Mesendoderm (in vitro differentiated cells): ENCODE measurements at regions not wholly inside any gene's neighbourhood (a gene's known extent, or its start where the extent isn't known, plus 50 kb on each side); places are given as distances from the start of the nearest gene placed in this dataset.
A peak's percentile ranks its signal among the peaks of the same experiment; 100 is the strongest.

ENCODE experiments used
- DNase-seq: peaks from one replicate; pipeline ENCODE4 v3.0.0; 2013
- H2AK5ac ChIP-seq: 2 replicates; pipeline ENCODE4 v1.6.1; 2013; ENCODE audit warnings: low read length, inconsistent platforms
- H2BK120ac ChIP-seq: 2 replicates; pipeline ENCODE4 v1.6.1; 2013; ENCODE audit warnings: low read depth, mild to moderate bottlenecking, low read length, moderate library complexity, mixed read lengths
- H2BK15ac ChIP-seq: replicated peaks from 2 replicates; pipeline ENCODE4 v1.6.1; 2013; ENCODE audit warnings: low read depth, mild to moderate bottlenecking, moderate library complexity
- H2BK5ac ChIP-seq: 2 replicates; pipeline ENCODE4 v1.6.1; 2013; ENCODE audit warnings: low read length, inconsistent platforms
- H3K18ac ChIP-seq: 2 replicates; pipeline ENCODE4 v1.6.1; 2013; ENCODE audit warnings: mild to moderate bottlenecking, low read length, mixed read lengths
- H3K23ac ChIP-seq: one replicate; pipeline ENCODE4 v1.6.1; 2013; ENCODE audit warnings: low read length
- H3K27ac ChIP-seq: 2 replicates; pipeline ENCODE4 v1.5.1; 2013; ENCODE audit warnings: low read depth, mild to moderate bottlenecking, inconsistent platforms, low read length, moderate library complexity
- H3K27me3 ChIP-seq: 2 replicates; pipeline ENCODE4 v1.6.1; 2013; ENCODE audit warnings: low read length, control low read depth, mild to moderate bottlenecking, inconsistent platforms; ENCODE audit not compliant: insufficient read depth, poor library complexity
- H3K36me3 ChIP-seq: 2 replicates; pipeline ENCODE4 v1.6.1; 2013; ENCODE audit warnings: low read length, inconsistent platforms; ENCODE audit not compliant: control insufficient read depth, insufficient read depth
- H3K4ac ChIP-seq: one replicate; pipeline ENCODE4 v1.6.1; 2013; ENCODE audit warnings: low read depth, mild to moderate bottlenecking, low read length, moderate library complexity
- H3K4me1 ChIP-seq: 2 replicates; pipeline ENCODE4 v1.6.1; 2013; ENCODE audit warnings: low read depth, low read length, inconsistent platforms; ENCODE audit not compliant: control insufficient read depth
- H3K4me2 ChIP-seq: 2 replicates; pipeline ENCODE4 v1.6.1; 2013; ENCODE audit warnings: low read length
- H3K4me3 ChIP-seq: 2 replicates; pipeline ENCODE4 v1.5.1; 2013; ENCODE audit warnings: mild to moderate bottlenecking, low read length
- H3K56ac ChIP-seq: one replicate; pipeline ENCODE4 v1.6.1; 2013; ENCODE audit warnings: low read length
- H3K79me1 ChIP-seq: 2 replicates; pipeline ENCODE4 v1.6.1; 2013; ENCODE audit warnings: low read length, inconsistent platforms
- H3K79me2 ChIP-seq: 2 replicates; pipeline ENCODE4 v1.6.1; 2013; ENCODE audit warnings: mild to moderate bottlenecking, low read length; ENCODE audit not compliant: control insufficient read depth, insufficient read depth
- H3K9ac ChIP-seq: 2 replicates; pipeline ENCODE4 v1.6.1; 2013; ENCODE audit warnings: low read length, inconsistent platforms
- H4K5ac ChIP-seq: one replicate; pipeline ENCODE4 v1.6.1; 2013; ENCODE audit warnings: low read length
- H4K8ac ChIP-seq: one replicate; pipeline ENCODE4 v1.6.1; 2013; ENCODE audit warnings: low read depth, mild to moderate bottlenecking, control low read depth, low read length, moderate library complexity
- WGBS: extraction: QIAGEN DNeasy Blood & Tissue Kit; methylation state at CpG from one replicate; pipeline ENCODE4 v1.1.7; 2013; ENCODE audit warnings: low lambda C conversion rate, missing lambda C conversion rate; ENCODE audit not compliant: insufficient coverage; ENCODE audit errors: extremely low coverage; 5-methylcytosine and 5-hydroxymethylcytosine counted together

DNA sequence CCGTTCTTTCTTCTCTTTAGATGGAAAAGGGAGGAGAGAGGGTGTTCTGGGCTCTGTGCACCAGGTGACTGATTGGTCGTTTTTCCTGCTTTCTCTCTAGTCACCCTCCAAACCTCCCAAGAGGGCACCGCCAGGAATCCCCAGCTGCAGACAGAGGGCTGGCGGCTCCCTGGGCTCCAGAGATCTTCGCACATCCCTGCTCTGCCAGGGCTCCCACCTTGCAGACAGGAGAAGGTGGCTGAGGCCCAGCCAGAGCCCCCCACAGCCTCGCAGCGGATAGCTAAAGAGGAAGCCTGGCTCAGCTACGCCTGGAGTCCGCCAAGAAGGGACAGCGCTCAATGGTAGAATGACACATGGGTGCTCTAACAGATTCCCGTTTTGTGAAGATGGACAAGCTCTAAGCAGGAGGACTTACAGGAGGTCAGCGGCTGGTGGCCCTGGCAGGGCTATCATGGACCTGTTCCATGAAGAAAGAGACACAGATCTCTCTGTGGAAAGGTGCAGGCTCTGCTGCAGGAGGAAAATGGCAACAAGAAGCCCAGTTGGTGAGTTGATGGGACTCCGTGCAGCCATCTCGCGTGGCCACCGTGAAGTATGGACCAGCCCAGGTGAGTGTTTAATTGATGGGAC is 976.9 kb downstream of the BRD1 start:
- no peak overlapping the region for H2BK120ac ChIP-seq
- no peaks in the 10 kb centered on the region for H3K36me3 ChIP-seq
- H3K79me2 ChIP-seq = no peaks in the 10 kb centered on the region
- H4K5ac ChIP-seq = no peak overlapping the region
- no peak overlapping the region for H3K4me3 ChIP-seq
- no peaks in the 10 kb centered on the region for H3K79me1 ChIP-seq
- no peak overlapping the region for H2BK5ac ChIP-seq
- H3K23ac ChIP-seq = no peak overlapping the region
- H3K18ac ChIP-seq = no peak overlapping the region
- no peak overlapping the region for H3K9ac ChIP-seq
- no CpG with 5 or more reads among the region's 16 CpGs for WGBS
- H3K56ac ChIP-seq = no peak overlapping the region
- H2BK15ac ChIP-seq = no peak overlapping the region
- H3K4ac ChIP-seq = no peak overlapping the region
- no peak for DNase-seq
- no peak overlapping the region for H4K8ac ChIP-seq
- H2AK5ac ChIP-seq = no peak overlapping the region
- H3K4me2 ChIP-seq = no peak overlapping the region
- no peaks in the 10 kb centered on the region for H3K27me3 ChIP-seq
- no peak overlapping the region for H3K27ac ChIP-seq
- H3K4me1 ChIP-seq = no peaks in the 10 kb centered on the region

DNA sequence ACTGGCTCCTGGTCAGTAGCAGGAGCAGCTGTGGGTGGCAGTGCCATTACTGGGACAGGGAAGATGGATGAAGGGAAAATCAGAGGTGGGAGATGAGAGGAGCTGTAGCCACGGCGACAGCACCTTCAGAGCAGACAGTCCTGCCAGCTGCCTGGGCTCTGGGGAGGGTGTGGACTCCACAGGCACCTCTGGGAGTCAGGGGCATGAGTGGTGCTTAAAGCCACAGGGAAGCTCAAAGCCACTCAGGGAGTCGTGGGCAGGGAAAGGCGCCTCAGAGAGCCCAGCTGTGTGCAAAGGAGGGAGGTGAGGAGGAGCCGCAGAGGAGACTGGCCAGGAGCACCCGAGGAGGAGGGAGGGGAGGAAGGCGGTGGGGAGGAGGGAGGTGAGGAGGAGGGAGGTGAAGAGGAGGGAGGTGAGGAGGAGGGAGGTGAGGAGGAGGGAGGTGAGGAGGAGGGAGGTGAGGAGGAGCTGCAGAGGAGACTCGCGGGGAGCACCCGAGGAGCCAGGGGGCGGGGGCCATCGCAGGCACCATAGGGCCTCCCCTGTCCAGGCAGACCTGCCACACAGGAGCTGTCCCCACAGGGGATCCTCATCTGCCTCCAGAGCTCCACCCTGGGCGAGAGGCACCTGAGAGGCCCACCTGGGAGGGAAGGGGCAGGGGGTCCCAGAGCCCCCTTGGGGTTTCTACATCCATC is 977.6 kb downstream of the BRD1 start:
- DNase-seq = no peak
- Histone ChIP-seq H3K79me1 (no peaks in the 10 kb centered on the region), H3K4me1 (no peaks in the 10 kb centered on the region), H2AK5ac (no peak overlapping the region), H3K9ac (no peak overlapping the region), H3K56ac (no peak overlapping the region), H3K27ac (no peak overlapping the region), H3K4me2 (no peak overlapping the region), H2BK120ac (no peak overlapping the region), H4K8ac (no peak overlapping the region), H3K36me3 (no peaks in the 10 kb centered on the region), H2BK15ac (no peak overlapping the region), H2BK5ac (no peak overlapping the region), H3K23ac (no peak overlapping the region), H3K27me3 (no peaks in the 10 kb centered on the region), H3K4ac (no peak overlapping the region), H3K79me2 (no peaks in the 10 kb centered on the region), H4K5ac (no peak overlapping the region), H3K18ac (no peak overlapping the region), H3K4me3 (no peak overlapping the region)
- WGBS = no CpG with 5 or more reads among the region's 13 CpGs

DNA sequence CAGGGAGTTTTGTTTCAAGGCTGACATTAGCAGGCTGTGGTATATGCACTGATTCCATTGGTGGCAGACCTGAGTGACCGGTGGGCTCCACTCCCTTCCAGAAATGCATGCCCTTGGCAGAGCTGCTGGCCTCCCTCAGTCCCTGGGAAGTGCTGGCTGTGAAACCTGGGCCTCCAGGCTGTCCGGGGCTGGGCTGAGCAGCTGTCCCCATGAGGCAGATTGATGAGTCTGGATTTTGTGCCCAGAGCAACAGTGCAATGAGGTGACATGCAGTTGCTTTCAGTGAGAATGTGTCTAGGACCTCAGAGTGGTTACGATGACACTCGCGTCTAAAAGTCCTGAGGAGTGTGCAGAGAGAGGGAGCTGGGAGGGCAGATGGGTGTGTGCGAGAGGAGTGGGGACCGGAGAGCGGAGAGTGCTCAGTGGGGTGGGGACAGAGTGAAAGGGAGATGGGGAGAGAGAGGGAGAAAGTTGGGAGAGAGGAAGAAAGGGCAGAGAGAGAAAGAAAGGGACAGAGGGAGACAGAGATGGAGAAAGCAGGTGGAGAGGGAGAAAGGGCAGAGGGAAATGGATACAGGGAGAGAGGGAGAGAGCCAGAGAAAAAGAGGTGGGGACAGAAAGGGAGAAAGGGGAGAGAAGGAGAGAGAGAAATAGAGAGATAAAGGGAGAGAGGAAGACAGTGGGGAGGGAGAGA is 978.3 kb downstream of the BRD1 start:
- Histone ChIP-seq H2AK5ac (no peak overlapping the region), H3K18ac (no peak overlapping the region), H4K8ac (no peak overlapping the region), H3K27me3 (no peaks in the 10 kb centered on the region), H3K4me2 (no peak overlapping the region), H3K79me2 (no peaks in the 10 kb centered on the region), H3K79me1 (no peaks in the 10 kb centered on the region), H3K56ac (no peak overlapping the region), H3K4me3 (no peak overlapping the region), H3K36me3 (no peaks in the 10 kb centered on the region), H3K4me1 (no peaks in the 10 kb centered on the region), H3K27ac (no peak overlapping the region), H4K5ac (no peak overlapping the region), H2BK5ac (no peak overlapping the region), H3K9ac (no peak overlapping the region), H3K23ac (no peak overlapping the region), H3K4ac (no peak overlapping the region), H2BK120ac (no peak overlapping the region), H2BK15ac (no peak overlapping the region)
- no peak for DNase-seq
- WGBS = no CpG with 5 or more reads among the region's 8 CpGs

DNA sequence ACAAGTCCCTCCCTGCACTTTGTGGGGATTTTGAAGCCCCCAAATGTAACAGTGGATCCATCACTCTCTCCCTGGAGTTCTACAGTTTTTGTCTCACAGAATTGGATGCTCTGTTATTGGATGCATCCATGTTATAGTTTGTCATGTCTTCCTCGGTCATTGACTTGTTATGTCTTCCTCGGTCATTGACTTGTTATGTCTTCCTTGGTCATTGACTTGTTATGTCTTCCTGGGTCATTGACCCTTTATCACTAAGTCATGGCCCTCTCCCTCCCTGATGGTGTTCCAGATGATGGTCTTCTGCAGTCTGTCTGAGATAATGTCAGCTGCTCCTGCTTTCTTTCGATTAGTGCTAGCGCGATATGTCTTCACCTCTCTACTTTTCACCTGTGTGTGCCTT is 981.5 kb downstream of the BRD1 start:
- no peaks in the 10 kb centered on the region for H3K79me1 ChIP-seq
- no peaks in the 10 kb centered on the region for H3K36me3 ChIP-seq
- no peak overlapping the region for H3K4ac ChIP-seq
- H3K27me3 ChIP-seq = no peaks in the 10 kb centered on the region
- no peak overlapping the region for H3K18ac ChIP-seq
- H3K4me2 ChIP-seq = no peak overlapping the region
- no peak overlapping the region for H2AK5ac ChIP-seq
- WGBS = no CpG with 5 or more reads among the region's 5 CpGs
- H3K4me3 ChIP-seq = no peak overlapping the region
- no peak overlapping the region for H3K23ac ChIP-seq
- H2BK15ac ChIP-seq = no peak overlapping the region
- no peak overlapping the region for H4K8ac ChIP-seq
- H3K9ac ChIP-seq = no peak overlapping the region
- H4K5ac ChIP-seq = no peak overlapping the region
- no peak for DNase-seq
- no peak overlapping the region for H2BK120ac ChIP-seq
- no peaks in the 10 kb centered on the region for H3K4me1 ChIP-seq
- H3K27ac ChIP-seq = no peak overlapping the region
- H3K79me2 ChIP-seq = no peaks in the 10 kb centered on the region
- H3K56ac ChIP-seq = no peak overlapping the region
- no peak overlapping the region for H2BK5ac ChIP-seq

DNA sequence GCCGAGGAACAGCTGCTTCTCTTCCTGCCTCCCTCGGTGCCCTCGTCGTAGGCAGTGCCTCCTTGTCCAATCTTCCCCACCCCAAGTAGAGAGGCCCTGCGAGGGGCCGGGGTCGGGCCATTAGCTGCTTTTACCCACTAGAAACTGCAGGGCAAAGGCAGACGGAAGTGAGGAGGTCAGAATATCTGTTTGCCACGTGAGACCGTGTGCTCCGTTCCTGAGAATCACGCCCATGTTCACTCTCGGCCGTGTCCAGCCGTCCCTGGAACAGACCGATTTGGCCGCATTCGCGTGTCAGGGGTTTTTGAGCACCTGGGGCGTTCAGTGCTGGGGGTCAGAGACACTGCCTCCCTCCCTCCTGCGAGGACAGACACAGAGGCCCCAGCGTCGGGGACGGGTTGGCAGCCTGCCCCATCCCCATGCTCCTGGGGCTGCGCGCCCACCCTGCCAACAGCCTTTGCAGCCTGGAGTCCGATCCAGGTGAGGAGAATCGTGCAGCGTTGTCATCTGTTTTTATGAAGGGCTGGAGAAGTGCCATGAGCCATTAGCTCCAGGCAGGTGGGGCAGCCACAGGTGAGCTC is 982.2 kb downstream of the BRD1 start:
- Histone ChIP-seq H3K79me1 (no peaks in the 10 kb centered on the region), H4K8ac (no peak overlapping the region), H3K27me3 (no peaks in the 10 kb centered on the region), H2AK5ac (no peak overlapping the region), H2BK15ac (no peak overlapping the region), H3K23ac (peak overlapping the region; percentile 66), H3K4ac (no peak overlapping the region), H3K36me3 (no peaks in the 10 kb centered on the region), H3K18ac (no peak overlapping the region), H3K4me3 (no peak overlapping the region), H2BK120ac (no peak overlapping the region), H3K4me1 (no peaks in the 10 kb centered on the region), H3K4me2 (no peak overlapping the region), H3K9ac (no peak overlapping the region), H4K5ac (no peak overlapping the region), H2BK5ac (no peak overlapping the region), H3K79me2 (no peaks in the 10 kb centered on the region), H3K27ac (no peak overlapping the region), H3K56ac (no peak overlapping the region)
- DNase-seq = no peak
- WGBS = no CpG with 5 or more reads among the region's 29 CpGs
